ENCODE measurements at regions not wholly inside any gene's neighbourhood (a gene's known extent, or its start where the extent isn't known, plus 50 kb on each side); places are given as distances from the start of the nearest gene placed in this dataset.

- TF ChIP-seq CTCF (IDR thresholded peaks at IDR 0.05; ENCODE audit: extremely low read depth in 1 of 2, insufficient read depth in 1 of 2, low read depth in 1 of 2, low read length in 2 of 2) (no peak), POLR2A (IDR thresholded peaks at IDR 0.05; ENCODE audit: low read depth, low read length) (no peak), POLR2AphosphoS5 (IDR thresholded peaks at IDR 0.05; ENCODE audit: insufficient read depth, low read depth, low read length) (no peak), GATA2 (IDR thresholded peaks at IDR 0.05; ENCODE audit: insufficient read depth, insufficient read length, low read depth, low read length) (no peak), EZH2 (IDR thresholded peaks at IDR 0.05; ENCODE audit: borderline replicate concordance, low read depth, low read length, severe bottlenecking) (no peak), MYC (IDR thresholded peaks at IDR 0.05; ENCODE audit: low read depth, low read length) (no peak)
Observed at GRCh38 chr5:117286813-117287212, 712.2 kb upstream of the SEMA6A start.
